DMS 273 treated with DMSO at 0.1 percent for 48 hours (cell line): ENCODE measurements at regions not wholly inside any gene's neighbourhood (a gene's known extent, or its start where the extent isn't known, plus 50 kb on each side); places are given as distances from the start of the nearest gene placed in this dataset.
"Not testable (repeated sequence)": the region's sequence is repeated elsewhere in the genome, so short reads cannot be mapped to it uniquely, and the experiment has no call there.

Source experiments
- DNase-seq: peaks from one replicate; lab custom pipeline; 2025; lab: John Stamatoyannopoulos, UW

- DNase-seq, result no peak
These were observed 188.8 kb upstream of the ACTBL2 start for GRCh38 chr5:57671371-57671770.

GRCh38 chr5:57666582-57666981, 184.0 kb upstream of the ACTBL2 start:
- no peak for DNase-seq

- DNase-seq, result no peak
These were observed 182.7 kb upstream of the ACTBL2 start for GRCh38 chr5:57665146-57665936.

GRCh38 chr5:57664700-57665099, 182.1 kb upstream of the ACTBL2 start:
- DNase-seq, result no peak

- DNase-seq, result no peak
These were observed 180.9 kb upstream of the ACTBL2 start for GRCh38 chr5:57663466-57663865.

GRCh38 chr5:57662991-57663390, 180.4 kb upstream of the ACTBL2 start:
- DNase-seq, result no peak

GRCh38 chr5:57659886-57660285, 177.3 kb upstream of the ACTBL2 start:
- no peak for DNase-seq

- DNase-seq, result no peak
These were observed 175.4 kb upstream of the ACTBL2 start for GRCh38 chr5:57658018-57658417.

- no peak for DNase-seq
These were observed 172.6 kb upstream of the ACTBL2 start for GRCh38 chr5:57655228-57655627.

GRCh38 chr5:57653636-57654290, 171.2 kb upstream of the ACTBL2 start:
- no peak for DNase-seq

- DNase-seq, result no peak
These were observed 168.5 kb upstream of the ACTBL2 start for GRCh38 chr5:57651127-57651526.

GRCh38 chr5:57650360-57651069, 167.9 kb upstream of the ACTBL2 start:
- no peak for DNase-seq

GRCh38 chr5:57642698-57643097, 160.1 kb upstream of the ACTBL2 start:
- DNase-seq, result no peak

GRCh38 chr5:57642066-57642465, 159.5 kb upstream of the ACTBL2 start:
- no peak for DNase-seq

GRCh38 chr5:57635146-57635777, 152.7 kb upstream of the ACTBL2 start:
- no peak for DNase-seq

GRCh38 chr5:57632937-57633336, 150.3 kb upstream of the ACTBL2 start:
- DNase-seq, result no peak

GRCh38 chr5:57631139-57631538, 148.5 kb upstream of the ACTBL2 start:
- not testable (repeated sequence) for DNase-seq

GRCh38 chr5:57627661-57628060, 145.1 kb upstream of the ACTBL2 start:
- DNase-seq, result no peak

GRCh38 chr5:57626703-57627102, 144.1 kb upstream of the ACTBL2 start:
- no peak for DNase-seq

GRCh38 chr5:57621624-57622023, 139.0 kb upstream of the ACTBL2 start:
- DNase-seq, result no peak

GRCh38 chr5:57618767-57619381, 136.3 kb upstream of the ACTBL2 start:
- DNase-seq, result no peak

- DNase-seq, result no peak
These were observed 131.1 kb upstream of the ACTBL2 start for GRCh38 chr5:57613741-57614140.
